ENCODE measurements at regions not wholly inside any gene's neighbourhood (a gene's known extent, or its start where the extent isn't known, plus 50 kb on each side); places are given as distances from the start of the nearest gene placed in this dataset.
A peak's percentile ranks its signal among the peaks of the same experiment; 100 is the strongest.

- ATAC-seq = peak in 1 of 4 donors; percentile 40
- DNase-seq = no peak
- no peak overlapping the region for H3K4me3 ChIP-seq
- H3K4me1 ChIP-seq = no peaks in the 10 kb centered on the region
- WGBS (ENCODE audit: insufficient coverage, low coverage, low lambda C conversion rate, missing lambda C conversion rate) = 10% methylated on average over 4 of the region's 4 CpGs
- no peak overlapping the region for H3K27ac ChIP-seq
- TF ChIP-seq POLR2A (IDR thresholded peaks at IDR 0.05) (no peak), CTCF (IDR thresholded peaks at IDR 0.05) (no peak)
- intact Hi-C loops (cut with DNase I) = no loop called here
- no peaks in the 10 kb centered on the region for H3K36me3 ChIP-seq
- no peaks in the 10 kb centered on the region for H3K9me3 ChIP-seq
- no peaks in the 10 kb centered on the region for H3K27me3 ChIP-seq
Measured at GRCh38 chr20:4563534-4563933, 122.7 kb upstream of the PRNP start.

GRCh38 chr20:4563031-4563430 lies 123.2 kb upstream of the PRNP start:
- Histone ChIP-seq H3K4me3 (no peak overlapping the region), H3K27me3 (no peaks in the 10 kb centered on the region), H3K36me3 (no peaks in the 10 kb centered on the region), H3K4me1 (no peaks in the 10 kb centered on the region), H3K27ac (no peak overlapping the region), H3K9me3 (no peaks in the 10 kb centered on the region)
- TF ChIP-seq POLR2A (IDR thresholded peaks at IDR 0.05) (no peak), CTCF (IDR thresholded peaks at IDR 0.05) (no peak)
- intact Hi-C loops (cut with DNase I) = no loop called here
- no peak for DNase-seq
- no peak for ATAC-seq

GRCh38 chr20:4560667-4561066 lies 125.6 kb upstream of the PRNP start:
- ATAC-seq = no peak
- Histone ChIP-seq H3K36me3 (no peaks in the 10 kb centered on the region), H3K9me3 (no peaks in the 10 kb centered on the region), H3K4me3 (no peak overlapping the region), H3K27ac (no peak overlapping the region), H3K4me1 (no peaks in the 10 kb centered on the region), H3K27me3 (no peaks in the 10 kb centered on the region)
- WGBS (ENCODE audit: insufficient coverage, low coverage, low lambda C conversion rate, missing lambda C conversion rate) = 27% methylated on average over 2 of the region's 2 CpGs
- TF ChIP-seq POLR2A (IDR thresholded peaks at IDR 0.05) = no peak
- no peak for TF ChIP-seq CTCF (IDR thresholded peaks at IDR 0.05)
- no peak for DNase-seq
- intact Hi-C loops (cut with DNase I) = no loop called here

GRCh38 chr20:4559906-4560305 lies 126.3 kb upstream of the PRNP start:
- Histone ChIP-seq H3K27ac (no peak overlapping the region), H3K4me3 (no peak overlapping the region), H3K4me1 (no peaks in the 10 kb centered on the region), H3K36me3 (no peaks in the 10 kb centered on the region), H3K9me3 (no peaks in the 10 kb centered on the region), H3K27me3 (no peaks in the 10 kb centered on the region)
- TF ChIP-seq CTCF (IDR thresholded peaks at IDR 0.05) = no peak
- no peak for TF ChIP-seq POLR2A (IDR thresholded peaks at IDR 0.05)
- WGBS (ENCODE audit: insufficient coverage, low coverage, low lambda C conversion rate, missing lambda C conversion rate) = 45% methylated on average over 2 of the region's 2 CpGs
- intact Hi-C loops (cut with DNase I) = no loop called here
- ATAC-seq = no peak
- no peak for DNase-seq

- no peaks in the 10 kb centered on the region for H3K4me1 ChIP-seq
- DNase-seq (no peak), ATAC-seq (no peak)
- no peak overlapping the region for H3K27ac ChIP-seq
- H3K9me3 ChIP-seq = no peaks in the 10 kb centered on the region
- no peaks in the 10 kb centered on the region for H3K36me3 ChIP-seq
- no peaks in the 10 kb centered on the region for H3K27me3 ChIP-seq
- intact Hi-C loops (cut with DNase I) = no loop called here
- TF ChIP-seq CTCF (IDR thresholded peaks at IDR 0.05) = no peak
- TF ChIP-seq POLR2A (IDR thresholded peaks at IDR 0.05) = no peak
- H3K4me3 ChIP-seq = no peak overlapping the region
Measured at GRCh38 chr20:4559106-4559505, 127.2 kb upstream of the PRNP start.

All from right lobe of liver (tissue), 6 donors.